IMR-90 (cell line): ENCODE measurements at regions not wholly inside any gene's neighbourhood (a gene's known extent, or its start where the extent isn't known, plus 50 kb on each side); places are given as distances from the start of the nearest gene placed in this dataset.

ENCODE experiments used
- ATAC-seq: fragments of 200-7000 bp; cut with Tn5 transposase; 2 replicates; pipeline ENCODE4 v1.9.1; 2020; ENCODE audit warnings: low read depth, mild to moderate bottlenecking, moderate library complexity
- BruUV-seq: library from RNA; stranded (reverse); fragments of 400-500 nt; replicated peaks from 2 replicates; lab custom pipeline; 2021; lab: Mats Ljungman, UMichigan
- CTCF ChIA-PET: fragments of 300-600 bp; formaldehyde crosslinking; extraction: SDS; loops from one replicate; lab custom pipeline; 2021; ENCODE audit warnings: antibody characterized with exemption; lab: Yijun Ruan, JAX
- POLR2A ChIA-PET: fragments of 300-600 bp; sonication (Branson Sonifier 250); formaldehyde crosslinking; loops from one replicate; lab custom pipeline; 2022; ENCODE audit warnings: antibody characterized with exemption; ENCODE audit not compliant: unreplicated experiment; lab: Charles Lee
- DNase-seq: peaks from one replicate; pipeline ENCODE4 v3.0.0; 2013
- H2AFZ ChIP-seq: replicated peaks from 2 replicates; pipeline ENCODE3; 2013; ENCODE audit warnings: low read length, mild to moderate bottlenecking; ENCODE audit not compliant: poor library complexity
- H2AK5ac ChIP-seq: 2 replicates; pipeline ENCODE4 v1.6.1; 2013; ENCODE audit warnings: low read depth, low read length, inconsistent platforms
- H2AK9ac ChIP-seq: replicated peaks from 2 replicates; pipeline ENCODE3; 2013; ENCODE audit warnings: mild to moderate bottlenecking, low read depth, low read length, moderate library complexity; ENCODE audit not compliant: poor library complexity
- H2BK120ac ChIP-seq: 2 replicates; pipeline ENCODE4 v1.6.1; 2013; ENCODE audit warnings: low read depth, low read length, inconsistent platforms
- H2BK15ac ChIP-seq: 3 replicates; pipeline ENCODE4 v1.6.1; 2013; ENCODE audit warnings: low read depth, low read length, inconsistent platforms
- H2BK20ac ChIP-seq: 2 replicates; pipeline ENCODE4 v1.6.1; 2013; ENCODE audit warnings: low read depth, mild to moderate bottlenecking, inconsistent platforms, low read length, moderate library complexity
- H2BK5ac ChIP-seq: 2 replicates; pipeline ENCODE4 v1.6.1; 2013; ENCODE audit warnings: mild to moderate bottlenecking, low read depth, low read length, inconsistent platforms; ENCODE audit not compliant: poor library complexity, severe bottlenecking
- H3K14ac ChIP-seq: replicated peaks from 2 replicates; pipeline ENCODE4 v1.6.1; 2013; ENCODE audit warnings: low read depth, low read length, inconsistent platforms
- H3K18ac ChIP-seq: 2 replicates; pipeline ENCODE4 v1.6.1; 2013; ENCODE audit warnings: low read depth, low read length, control low read depth
- H3K23ac ChIP-seq: 2 replicates; pipeline ENCODE4 v1.6.1; 2013; ENCODE audit warnings: low read depth, low read length, inconsistent platforms
- H3K27ac ChIP-seq: 2 replicates; pipeline ENCODE4 v1.5.1; 2013; ENCODE audit warnings: mild to moderate bottlenecking, control low read depth, low read length; ENCODE audit not compliant: insufficient read depth
- H3K27me3 ChIP-seq: 2 replicates; pipeline ENCODE4 v1.6.1; 2013; ENCODE audit warnings: low read length; ENCODE audit not compliant: control insufficient read depth, insufficient read depth
- H3K36me3 ChIP-seq: 2 replicates; pipeline ENCODE4 v1.6.1; 2013; ENCODE audit warnings: low read length, mixed read lengths; ENCODE audit not compliant: control insufficient read depth, insufficient read depth
- H3K4ac ChIP-seq: 2 replicates; pipeline ENCODE4 v1.6.1; 2013; ENCODE audit warnings: low read depth, low read length, inconsistent platforms
- H3K4me1 ChIP-seq: 2 replicates; pipeline ENCODE4 v1.6.1; 2013; ENCODE audit warnings: low read length, mixed read lengths; ENCODE audit not compliant: control insufficient read depth, insufficient read depth
- H3K4me2 ChIP-seq: 2 replicates; pipeline ENCODE4 v1.6.1; 2013; ENCODE audit warnings: low read depth, mild to moderate bottlenecking, control low read depth, low read length, moderate library complexity
- H3K4me3 ChIP-seq: 2 replicates; pipeline ENCODE4 v1.5.1; 2013; ENCODE audit warnings: low read depth, mild to moderate bottlenecking, control low read depth, low read length, moderate library complexity; ENCODE audit not compliant: insufficient read depth
- H3K56ac ChIP-seq: 2 replicates; pipeline ENCODE4 v1.6.1; 2013; ENCODE audit warnings: low read length, inconsistent platforms; ENCODE audit not compliant: insufficient read depth; ENCODE audit errors: extremely low read depth
- H3K79me1 ChIP-seq, 2 experiments: 2 replicates each; pipeline ENCODE4 v1.6.1; 2013; ENCODE audit warnings: low read length in 2 of 2, inconsistent platforms in 1 of 2, low read depth in 1 of 2
- H3K9ac ChIP-seq: 2 replicates; pipeline ENCODE4 v1.6.1; 2013; ENCODE audit warnings: low read depth, low read length, control low read depth
- H3K9me1 ChIP-seq: 2 replicates; pipeline ENCODE4 v1.6.1; 2013; ENCODE audit warnings: low read length, inconsistent platforms; ENCODE audit not compliant: insufficient read depth
- H3K9me3 ChIP-seq: 2 replicates; pipeline ENCODE4 v1.6.1; 2013; ENCODE audit warnings: low read length; ENCODE audit not compliant: control insufficient read depth, insufficient read depth
- H4K20me1 ChIP-seq: 2 replicates; pipeline ENCODE4 v1.6.1; 2013; ENCODE audit warnings: low read length, inconsistent platforms; ENCODE audit not compliant: insufficient read depth
- H4K5ac ChIP-seq: 2 replicates; pipeline ENCODE4 v1.6.1; 2013; ENCODE audit warnings: mild to moderate bottlenecking, low read depth, low read length, control low read depth
- H4K8ac ChIP-seq, 2 experiments: 2 replicates each; pipeline ENCODE4 v1.6.1; 2013; ENCODE audit warnings: low read depth in 2 of 2, low read length in 2 of 2, control low read depth in 1 of 2, inconsistent platforms in 1 of 2
- H4K91ac ChIP-seq: 2 replicates; pipeline ENCODE4 v1.6.1; 2013; ENCODE audit warnings: low read depth, low read length, inconsistent platforms; ENCODE audit not compliant: insufficient read depth
- BHLHE40 ChIP-seq: fragments of 150-350 bp; IDR thresholded peaks from 2 replicates; pipeline ENCODE4 v1.6.1; 2016; ENCODE audit warnings: mild to moderate bottlenecking, low read depth, low read length
- CEBPB ChIP-seq: IDR thresholded peaks from 2 replicates; pipeline ENCODE4 v1.6.1; 2012; ENCODE audit warnings: low read depth, low read length, improper control_type of control experiment
- MXI1 ChIP-seq: IDR thresholded peaks from 2 replicates; pipeline ENCODE4 v1.6.1; 2012; ENCODE audit warnings: low read depth, mild to moderate bottlenecking, low read length, moderate library complexity, borderline replicate concordance
- RAD21 ChIP-seq: IDR thresholded peaks from 2 replicates; pipeline ENCODE4 v1.6.1; 2012; ENCODE audit warnings: low read length, improper control_type of control experiment
- SMC3 ChIP-seq: fragments of 150-350 bp; IDR thresholded peaks from 2 replicates; pipeline ENCODE4 v1.6.1; 2016; ENCODE audit warnings: low read depth, mild to moderate bottlenecking, antibody characterized with exemption, low read length, moderate library complexity
- WGBS, 2 experiments: methylation state at CpG; one replicate each; pipeline versions ENCODE4 v1.1.5 to v1.1.7; 2013; ENCODE audit warnings: missing lambda C conversion rate in 2 of 2; ENCODE audit not compliant: insufficient read length in 1 of 2; ENCODE audit errors: extremely low coverage in 2 of 2; 5-methylcytosine and 5-hydroxymethylcytosine counted together
- dilution Hi-C: fragments of 300-500 bp; cut with HindIII; formaldehyde crosslinking; loops from one replicate; pipeline ENCODE4 v1.14.3; 2018; ENCODE audit warnings: low sequenced_read_pairs; ENCODE audit not compliant: unreplicated experiment
- in situ Hi-C: fragments of 300-500 bp; cut with MboI; formaldehyde crosslinking; loops from 3 replicates; pipeline ENCODE4 v1.14.3; 2019; ENCODE audit warnings: low sequenced_read_pairs, inconsistent platforms, mixed read lengths
- intact Hi-C: fragments of 100-400 bp; cut with micrococcal nuclease; formaldehyde crosslinking; loops from 2 replicates; pipeline ENCODE4 v1.10.0; 2022
- TF ChIP-seq, protein P1 (sequence below): fragments of 150-350 bp; IDR thresholded peaks from 2 replicates; pipeline ENCODE4 v1.6.1; 2016; ENCODE audit warnings: low read depth, mild to moderate bottlenecking, low read length, moderate library complexity, borderline replicate concordance
- TF ChIP-seq, protein P2 (sequence below): fragments of 150-350 bp; IDR thresholded peaks from 2 replicates; pipeline ENCODE4 v1.6.1; 2017; ENCODE audit warnings: mild to moderate bottlenecking, antibody characterized with exemption, low read length, low read depth
- TF ChIP-seq, protein P3 (sequence below): conservative IDR thresholded peaks from 2 replicates; pipeline ENCODE4 v1.5.1; 2012; ENCODE audit warnings: mild to moderate bottlenecking, low read depth, low read length, improper control_type of control experiment

DNA sequence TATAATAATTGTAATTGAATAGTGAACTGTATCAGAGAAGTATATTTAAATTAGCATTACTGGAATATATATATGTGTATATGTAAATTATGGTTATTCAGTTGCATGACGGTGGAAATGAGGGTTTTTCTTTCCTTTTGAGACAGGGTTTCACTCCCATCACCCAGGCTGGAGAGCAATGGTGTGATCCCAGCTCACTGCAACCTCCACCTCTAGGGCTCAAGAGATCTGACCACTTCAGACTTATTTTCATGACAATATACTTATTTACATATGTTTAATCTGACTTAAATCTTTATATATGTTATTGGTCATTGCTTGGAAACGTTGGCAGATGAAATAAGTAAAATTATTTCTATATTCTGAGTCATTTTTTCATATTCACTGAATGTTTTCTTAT is 744.4 kb upstream of the PRR20A start:
- Histone ChIP-seq H3K4me3 (no peak overlapping the region), H2BK5ac (no peak overlapping the region), H3K27ac (no peak overlapping the region), H3K4me1 (no peaks in the 10 kb centered on the region), H3K14ac (no peak overlapping the region), H3K9ac (no peak overlapping the region), H4K5ac (no peak overlapping the region), H3K18ac (no peak overlapping the region), H2AK5ac (no peak overlapping the region), H3K36me3 (no peaks in the 10 kb centered on the region), H4K20me1 (no peaks in the 10 kb centered on the region), H3K27me3 (no peaks in the 10 kb centered on the region), H3K4ac (no peak overlapping the region), H2BK15ac (no peak overlapping the region), H2BK20ac (no peak overlapping the region), H3K9me1 (no peaks in the 10 kb centered on the region), H3K23ac (no peak overlapping the region), H3K56ac (no peak overlapping the region), H4K91ac (no peak overlapping the region), H2BK120ac (no peak overlapping the region), H4K8ac (no peak overlapping the region), H2AK9ac (no peak overlapping the region), H3K4me2 (no peak overlapping the region), H3K79me1 (no peaks in the 10 kb centered on the region), H3K9me3 (peaks cover 10% of the 10 kb centered on the region), H2AFZ (no peak overlapping the region)
- dilution Hi-C loops (no loop called here), in situ Hi-C loops (no loop called here), intact Hi-C loops (no loop called here)
- ATAC-seq (no peak), DNase-seq (no peak)
- no TSS peak for BruUV-seq
- no CpG with 5 or more reads among the region's 2 CpGs for WGBS, 2 experiments
- ChIA-PET POLR2A (no interaction called here), CTCF (no interaction called here)
- TF ChIP-seq BHLHE40 (no peak), SMC3 (no peak), MXI1 (no peak), RAD21 (no peak), CEBPB (no peak)
- TF ChIP-seq, protein P1, sequence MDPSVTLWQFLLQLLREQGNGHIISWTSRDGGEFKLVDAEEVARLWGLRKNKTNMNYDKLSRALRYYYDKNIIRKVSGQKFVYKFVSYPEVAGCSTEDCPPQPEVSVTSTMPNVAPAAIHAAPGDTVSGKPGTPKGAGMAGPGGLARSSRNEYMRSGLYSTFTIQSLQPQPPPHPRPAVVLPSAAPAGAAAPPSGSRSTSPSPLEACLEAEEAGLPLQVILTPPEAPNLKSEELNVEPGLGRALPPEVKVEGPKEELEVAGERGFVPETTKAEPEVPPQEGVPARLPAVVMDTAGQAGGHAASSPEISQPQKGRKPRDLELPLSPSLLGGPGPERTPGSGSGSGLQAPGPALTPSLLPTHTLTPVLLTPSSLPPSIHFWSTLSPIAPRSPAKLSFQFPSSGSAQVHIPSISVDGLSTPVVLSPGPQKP: no peak
- TF ChIP-seq, protein P2, sequence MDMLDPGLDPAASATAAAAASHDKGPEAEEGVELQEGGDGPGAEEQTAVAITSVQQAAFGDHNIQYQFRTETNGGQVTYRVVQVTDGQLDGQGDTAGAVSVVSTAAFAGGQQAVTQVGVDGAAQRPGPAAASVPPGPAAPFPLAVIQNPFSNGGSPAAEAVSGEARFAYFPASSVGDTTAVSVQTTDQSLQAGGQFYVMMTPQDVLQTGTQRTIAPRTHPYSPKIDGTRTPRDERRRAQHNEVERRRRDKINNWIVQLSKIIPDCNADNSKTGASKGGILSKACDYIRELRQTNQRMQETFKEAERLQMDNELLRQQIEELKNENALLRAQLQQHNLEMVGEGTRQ: no peak
- TF ChIP-seq, protein P3, sequence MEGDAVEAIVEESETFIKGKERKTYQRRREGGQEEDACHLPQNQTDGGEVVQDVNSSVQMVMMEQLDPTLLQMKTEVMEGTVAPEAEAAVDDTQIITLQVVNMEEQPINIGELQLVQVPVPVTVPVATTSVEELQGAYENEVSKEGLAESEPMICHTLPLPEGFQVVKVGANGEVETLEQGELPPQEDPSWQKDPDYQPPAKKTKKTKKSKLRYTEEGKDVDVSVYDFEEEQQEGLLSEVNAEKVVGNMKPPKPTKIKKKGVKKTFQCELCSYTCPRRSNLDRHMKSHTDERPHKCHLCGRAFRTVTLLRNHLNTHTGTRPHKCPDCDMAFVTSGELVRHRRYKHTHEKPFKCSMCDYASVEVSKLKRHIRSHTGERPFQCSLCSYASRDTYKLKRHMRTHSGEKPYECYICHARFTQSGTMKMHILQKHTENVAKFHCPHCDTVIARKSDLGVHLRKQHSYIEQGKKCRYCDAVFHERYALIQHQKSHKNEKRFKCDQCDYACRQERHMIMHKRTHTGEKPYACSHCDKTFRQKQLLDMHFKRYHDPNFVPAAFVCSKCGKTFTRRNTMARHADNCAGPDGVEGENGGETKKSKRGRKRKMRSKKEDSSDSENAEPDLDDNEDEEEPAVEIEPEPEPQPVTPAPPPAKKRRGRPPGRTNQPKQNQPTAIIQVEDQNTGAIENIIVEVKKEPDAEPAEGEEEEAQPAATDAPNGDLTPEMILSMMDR: no peak
